Mesothelial cell of epicardium (in vitro differentiated cells): ENCODE measurements at regions not wholly inside any gene's neighbourhood (a gene's known extent, or its start where the extent isn't known, plus 50 kb on each side); places are given as distances from the start of the nearest gene placed in this dataset.

Source experiments
- DNase-seq, 2 experiments: peaks; one replicate each; pipeline ENCODE4 v3.0.0; 2021; ENCODE audit warnings: low spot score in 2 of 2; ENCODE audit not compliant: unreplicated experiment in 2 of 2
- H3K27ac Mint-ChIP-seq: 2 replicates; pipeline ENCODE4 v1.8.0; 2021; ENCODE audit warnings: mixed read lengths
- H3K27me3 Mint-ChIP-seq: 2 replicates; pipeline ENCODE4 v1.8.0; 2021; ENCODE audit warnings: low read depth, mixed read lengths
- H3K36me3 Mint-ChIP-seq: 2 replicates; pipeline ENCODE4 v1.8.0; 2021; ENCODE audit warnings: mixed read lengths
- H3K4me1 Mint-ChIP-seq: 2 replicates; pipeline ENCODE4 v1.8.0; 2021; ENCODE audit warnings: mixed read lengths
- H3K4me3 Mint-ChIP-seq: 2 replicates; pipeline ENCODE4 v1.8.0; 2021; ENCODE audit warnings: mild to moderate bottlenecking, moderate library complexity, mixed read lengths
- H3K9me3 Mint-ChIP-seq: 2 replicates; pipeline ENCODE4 v1.8.0; 2021; ENCODE audit warnings: mixed read lengths
- TF ChIP-seq, protein P1 (sequence below): fragments of 200-600 bp; sonication (generic); IDR thresholded peaks from one replicate; pipeline ENCODE4 v1.5.0; 2021; ENCODE audit warnings: antibody characterized with exemption; ENCODE audit not compliant: unreplicated experiment

DNA sequence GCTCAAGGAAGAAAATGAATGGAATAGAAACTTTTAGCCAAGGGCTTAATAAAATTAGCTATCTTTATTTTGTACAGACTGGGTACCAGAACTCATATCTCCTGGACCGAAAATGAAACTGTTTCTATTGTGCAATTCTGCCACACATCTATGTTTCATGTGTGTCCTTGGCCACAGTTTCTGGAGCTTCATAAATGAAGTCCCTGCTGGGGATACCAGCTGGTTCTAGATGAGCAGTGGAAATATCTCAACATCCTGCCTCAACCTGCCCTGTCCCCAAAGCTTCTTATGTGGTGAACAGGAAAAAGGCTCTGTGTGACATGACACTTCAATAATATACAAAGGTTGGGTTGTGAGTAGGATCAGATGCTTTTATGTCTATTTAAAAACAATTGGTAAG lies 310.1 kb upstream of the SORCS1 start:
- TF ChIP-seq, protein P1, sequence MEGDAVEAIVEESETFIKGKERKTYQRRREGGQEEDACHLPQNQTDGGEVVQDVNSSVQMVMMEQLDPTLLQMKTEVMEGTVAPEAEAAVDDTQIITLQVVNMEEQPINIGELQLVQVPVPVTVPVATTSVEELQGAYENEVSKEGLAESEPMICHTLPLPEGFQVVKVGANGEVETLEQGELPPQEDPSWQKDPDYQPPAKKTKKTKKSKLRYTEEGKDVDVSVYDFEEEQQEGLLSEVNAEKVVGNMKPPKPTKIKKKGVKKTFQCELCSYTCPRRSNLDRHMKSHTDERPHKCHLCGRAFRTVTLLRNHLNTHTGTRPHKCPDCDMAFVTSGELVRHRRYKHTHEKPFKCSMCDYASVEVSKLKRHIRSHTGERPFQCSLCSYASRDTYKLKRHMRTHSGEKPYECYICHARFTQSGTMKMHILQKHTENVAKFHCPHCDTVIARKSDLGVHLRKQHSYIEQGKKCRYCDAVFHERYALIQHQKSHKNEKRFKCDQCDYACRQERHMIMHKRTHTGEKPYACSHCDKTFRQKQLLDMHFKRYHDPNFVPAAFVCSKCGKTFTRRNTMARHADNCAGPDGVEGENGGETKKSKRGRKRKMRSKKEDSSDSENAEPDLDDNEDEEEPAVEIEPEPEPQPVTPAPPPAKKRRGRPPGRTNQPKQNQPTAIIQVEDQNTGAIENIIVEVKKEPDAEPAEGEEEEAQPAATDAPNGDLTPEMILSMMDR, result no peak
- Mint-ChIP-seq H3K4me1 (peaks cover 9% of the 10 kb centered on the region), H3K27me3 (peaks cover 5% of the 10 kb centered on the region), H3K27ac (no peak overlapping the region), H3K4me3 (no peak overlapping the region), H3K36me3 (no peaks in the 10 kb centered on the region), H3K9me3 (peaks cover 3% of the 10 kb centered on the region)
- no peak for DNase-seq

DNA sequence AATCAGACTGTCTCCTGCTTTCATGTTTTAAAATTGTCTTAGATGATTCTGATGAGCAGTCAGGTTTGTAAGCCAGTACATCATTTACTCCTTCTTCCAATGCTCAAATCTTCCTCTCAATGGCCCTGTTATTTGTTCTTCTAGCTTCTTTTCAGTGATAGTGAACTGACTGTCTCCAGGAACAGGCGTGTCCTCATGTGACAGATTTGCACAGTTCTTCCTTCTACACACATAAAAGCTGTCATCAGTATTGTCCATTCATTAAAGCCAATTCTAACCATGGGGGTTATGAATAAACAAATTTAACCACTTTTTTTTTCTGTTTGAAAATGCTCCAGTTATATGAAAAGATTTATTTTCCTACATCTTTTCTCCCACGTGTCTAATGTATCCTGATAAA lies 308.7 kb upstream of the SORCS1 start:
- no peak overlapping the region for H3K4me3 Mint-ChIP-seq
- H3K4me1 Mint-ChIP-seq, result peaks cover 9% of the 10 kb centered on the region
- TF ChIP-seq, protein P1, result no peak
- H3K27me3 Mint-ChIP-seq, result peaks cover 3% of the 10 kb centered on the region
- peaks cover 3% of the 10 kb centered on the region for H3K9me3 Mint-ChIP-seq
- DNase-seq, result no peak
- H3K36me3 Mint-ChIP-seq, result no peaks in the 10 kb centered on the region
- no peak overlapping the region for H3K27ac Mint-ChIP-seq

DNA sequence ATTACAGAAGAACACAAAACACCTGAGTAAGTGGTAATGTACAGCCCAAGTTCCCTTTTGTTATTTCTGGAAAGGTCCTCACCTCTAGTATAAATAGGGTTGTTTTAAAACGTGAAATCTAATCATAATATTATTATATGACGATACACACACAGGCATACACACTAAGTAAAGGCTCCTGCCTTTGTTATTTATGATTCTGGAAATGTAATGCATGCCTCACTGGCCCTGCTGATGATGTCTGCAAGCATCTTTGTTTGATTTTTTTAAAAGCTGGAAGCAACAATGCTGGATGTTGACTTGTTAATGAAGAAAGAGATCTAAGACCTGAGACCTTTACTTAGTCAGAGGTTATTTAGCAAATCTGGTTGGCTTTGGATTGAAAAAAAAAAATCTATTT lies 307.4 kb upstream of the SORCS1 start:
- H3K9me3 Mint-ChIP-seq, result peaks cover 3% of the 10 kb centered on the region
- H3K36me3 Mint-ChIP-seq, result no peaks in the 10 kb centered on the region
- H3K27ac Mint-ChIP-seq, result no peak overlapping the region
- H3K4me3 Mint-ChIP-seq, result no peak overlapping the region
- TF ChIP-seq, protein P1, result no peak
- H3K4me1 Mint-ChIP-seq, result peaks cover 8% of the 10 kb centered on the region
- no peak for DNase-seq
- H3K27me3 Mint-ChIP-seq, result peaks cover 3% of the 10 kb centered on the region

DNA sequence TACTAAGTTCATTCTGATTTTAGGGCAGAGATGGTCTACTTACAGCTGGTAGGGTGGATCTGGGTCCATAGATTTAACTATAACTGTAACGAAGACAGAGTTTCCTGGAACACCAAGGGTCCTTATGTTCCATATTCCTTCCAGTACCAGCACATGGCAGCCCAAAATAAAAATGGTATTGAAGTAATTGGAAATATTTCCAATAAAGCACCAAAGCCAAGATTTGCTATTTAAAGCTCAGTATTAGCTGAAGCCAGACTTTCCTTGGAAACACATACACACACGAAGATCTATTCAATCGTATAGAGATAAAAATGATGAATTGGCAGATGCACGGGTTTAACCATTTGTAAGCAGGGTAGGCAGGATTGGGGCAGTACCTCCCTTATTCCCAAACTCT lies 289.1 kb upstream of the SORCS1 start:
- TF ChIP-seq, protein P1, result no peak
- Mint-ChIP-seq H3K4me1 (no peaks in the 10 kb centered on the region), H3K27ac (no peak overlapping the region), H3K4me3 (no peak overlapping the region), H3K9me3 (no peaks in the 10 kb centered on the region), H3K36me3 (no peaks in the 10 kb centered on the region), H3K27me3 (peaks cover 2% of the 10 kb centered on the region)
- no peak for DNase-seq

DNA sequence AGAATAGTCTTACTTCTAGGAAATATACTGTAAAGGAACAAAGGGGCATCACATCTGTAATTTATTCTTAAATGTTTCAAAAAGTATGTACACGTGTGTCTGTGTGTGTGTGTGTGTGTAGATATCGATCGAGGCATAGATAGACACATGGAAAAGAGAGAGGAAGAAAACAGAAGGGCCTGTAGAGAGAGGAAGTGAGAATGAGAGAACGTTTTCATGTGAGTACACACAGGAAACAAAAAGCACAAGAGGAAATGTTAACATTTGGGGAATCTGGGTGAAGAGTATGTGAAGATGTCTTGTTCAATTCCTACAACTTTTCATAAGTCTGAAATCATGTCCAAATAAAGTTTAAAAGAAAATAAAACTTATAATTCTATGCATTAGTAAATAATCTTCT lies 286.5 kb upstream of the SORCS1 start:
- Mint-ChIP-seq H3K36me3 (no peaks in the 10 kb centered on the region), H3K4me3 (no peak overlapping the region), H3K4me1 (no peaks in the 10 kb centered on the region), H3K9me3 (no peaks in the 10 kb centered on the region), H3K27me3 (peaks cover 2% of the 10 kb centered on the region), H3K27ac (no peak overlapping the region)
- no peak for DNase-seq
- TF ChIP-seq, protein P1, result no peak

DNA sequence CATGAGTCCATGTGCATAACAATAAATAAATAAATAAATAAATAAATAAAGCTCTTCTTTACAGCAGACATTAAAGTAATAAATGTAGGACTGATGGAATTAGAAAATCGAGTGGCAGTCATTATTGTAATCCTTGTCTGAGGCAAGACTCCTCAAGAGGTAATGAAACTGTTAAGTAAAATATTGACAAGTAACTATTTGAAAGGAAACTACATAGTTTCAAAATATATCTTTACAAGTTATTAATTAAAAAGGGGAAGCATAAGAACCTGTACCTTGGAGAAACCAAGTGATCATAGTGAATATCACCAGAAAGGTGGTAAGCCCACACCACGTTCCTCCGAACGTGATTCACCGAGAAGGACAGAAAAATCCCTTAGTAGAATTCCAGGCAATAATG lies 285.6 kb upstream of the SORCS1 start:
- no peak for DNase-seq
- H3K4me3 Mint-ChIP-seq, result no peak overlapping the region
- TF ChIP-seq, protein P1, result no peak
- H3K4me1 Mint-ChIP-seq, result no peaks in the 10 kb centered on the region
- no peak overlapping the region for H3K27ac Mint-ChIP-seq
- H3K9me3 Mint-ChIP-seq, result no peaks in the 10 kb centered on the region
- H3K27me3 Mint-ChIP-seq, result peaks cover 2% of the 10 kb centered on the region
- H3K36me3 Mint-ChIP-seq, result no peaks in the 10 kb centered on the region
